HEK293T (cell line): ENCODE measurements at regions not wholly inside any gene's neighbourhood (a gene's known extent, or its start where the extent isn't known, plus 50 kb on each side); places are given as distances from the start of the nearest gene placed in this dataset.

Experiments used
- ARNT ChIP-seq: fragments of 450-650 bp; IDR thresholded peaks from 2 replicates; pipeline ENCODE4 v1.6.1; 2017; ENCODE audit warnings: mild to moderate bottlenecking
- BHLHE40 ChIP-seq: fragments of 450-650 bp; IDR thresholded peaks from 2 replicates; pipeline ENCODE4 v1.6.1; 2016; ENCODE audit warnings: mild to moderate bottlenecking, moderate library complexity, borderline replicate concordance
- ELF4 ChIP-seq: fragments of 450-650 bp; IDR thresholded peaks from 2 replicates; pipeline ENCODE4 v1.6.1; 2017; ENCODE audit warnings: antibody characterized with exemption
- FOXA1 ChIP-seq: fragments of 450-650 bp; IDR thresholded peaks from 2 replicates; pipeline ENCODE4 v1.6.1; 2016; ENCODE audit warnings: mild to moderate bottlenecking
- FOXK2 ChIP-seq: fragments of 450-650 bp; IDR thresholded peaks from 2 replicates; pipeline ENCODE4 v1.6.1; 2016; ENCODE audit warnings: mild to moderate bottlenecking
- FOXM1 ChIP-seq: fragments of 450-650 bp; IDR thresholded peaks from 2 replicates; pipeline ENCODE4 v1.6.1; 2017; ENCODE audit warnings: mild to moderate bottlenecking, borderline replicate concordance
- LEF1 ChIP-seq: fragments of 450-650 bp; IDR thresholded peaks from 2 replicates; pipeline ENCODE4 v1.6.1; 2017; ENCODE audit warnings: mild to moderate bottlenecking, borderline replicate concordance
- NFRKB ChIP-seq: fragments of 450-650 bp; IDR thresholded peaks from 2 replicates; pipeline ENCODE4 v1.6.1; 2016; ENCODE audit warnings: mild to moderate bottlenecking, moderate library complexity
- PKNOX1 ChIP-seq: fragments of 450-650 bp; IDR thresholded peaks from 2 replicates; pipeline ENCODE4 v1.6.1; 2016
- SP1 ChIP-seq: fragments of 450-650 bp; IDR thresholded peaks from 2 replicates; pipeline ENCODE4 v1.6.1; 2017
- SUZ12 ChIP-seq: fragments of 450-650 bp; IDR thresholded peaks from 2 replicates; pipeline ENCODE4 v1.6.1; 2016; ENCODE audit warnings: mild to moderate bottlenecking
- TARDBP ChIP-seq: fragments of 450-650 bp; IDR thresholded peaks from 2 replicates; pipeline ENCODE4 v1.6.1; 2016
- ZNF384 ChIP-seq: fragments of 450-650 bp; IDR thresholded peaks from 2 replicates; pipeline ENCODE4 v1.6.1; 2016

GRCh38 chr4:178471994-178472393, 1029.8 kb upstream of the AGA start:
- TF ChIP-seq ELF4 = no peak
- TF ChIP-seq BHLHE40 = no peak
- TF ChIP-seq SUZ12 = no peak
- no peak for TF ChIP-seq SP1
- TF ChIP-seq NFRKB = no peak
- TF ChIP-seq FOXK2 = no peak
- no peak for TF ChIP-seq ARNT
- no peak for TF ChIP-seq TARDBP
- no peak for TF ChIP-seq FOXA1
- no peak for TF ChIP-seq ZNF384
- no peak for TF ChIP-seq FOXM1
- no peak for TF ChIP-seq LEF1
- no peak for TF ChIP-seq PKNOX1
